WTC11 (cell line): ENCODE measurements at regions not wholly inside any gene's neighbourhood (a gene's known extent, or its start where the extent isn't known, plus 50 kb on each side); places are given as distances from the start of the nearest gene placed in this dataset.

Source experiments
- ATAC-seq: fragments of 200-7000 bp; cut with Tn5 transposase; 2 replicates; pipeline ENCODE4 v1.10.0; 2021; ENCODE audit warnings: mild to moderate bottlenecking, moderate library complexity
- CTCF ChIA-PET: fragments of 300-600 bp; sonication (Branson Sonifier 250); formaldehyde crosslinking; loops from one replicate; lab custom pipeline; 2021; ENCODE audit warnings: antibody characterized with exemption; lab: Charles Lee
- POLR2A ChIA-PET: fragments of 350-600 bp; sonication (Branson Sonifier 250); formaldehyde crosslinking; loops from one replicate; lab custom pipeline; 2021; ENCODE audit warnings: antibody characterized with exemption; lab: Charles Lee
- DNase-seq: peaks from one replicate; pipeline ENCODE4 v3.0.0; 2021; ENCODE audit warnings: low spot score
- H3K27ac Mint-ChIP-seq: 2 replicates; pipeline ENCODE4 v1.8.0; 2021; ENCODE audit warnings: mixed read lengths
- H3K27me3 Mint-ChIP-seq: 2 replicates; pipeline ENCODE4 v1.8.0; 2021; ENCODE audit warnings: low read depth, mild to moderate bottlenecking, moderate library complexity, mixed read lengths
- H3K36me3 Mint-ChIP-seq: 2 replicates; pipeline ENCODE4 v1.8.0; 2021; ENCODE audit warnings: mixed read lengths
- H3K4me1 Mint-ChIP-seq: 2 replicates; pipeline ENCODE4 v1.8.0; 2022; ENCODE audit warnings: mixed read lengths
- H3K4me3 Mint-ChIP-seq: 2 replicates; pipeline ENCODE4 v1.8.0; 2021; ENCODE audit warnings: mild to moderate bottlenecking, moderate library complexity, mixed read lengths
- H3K9me3 Mint-ChIP-seq: 2 replicates; pipeline ENCODE4 v1.8.0; 2021; ENCODE audit warnings: mixed read lengths
- ATF6 ChIP-seq: sonication (generic); formaldehyde crosslinking; IDR thresholded peaks from 2 replicates; pipeline ENCODE4 v1.8.1; 2023; ENCODE audit warnings: mild to moderate bottlenecking, missing genetic modification reagents
- CBFB ChIP-seq: sonication (generic); formaldehyde crosslinking; IDR thresholded peaks from 2 replicates; pipeline ENCODE4 v1.8.1; 2022; ENCODE audit warnings: mild to moderate bottlenecking, low read depth, missing genetic modification reagents
- CREM ChIP-seq: sonication (generic); formaldehyde crosslinking; IDR thresholded peaks from 2 replicates; pipeline ENCODE4 v1.8.1; 2022; ENCODE audit warnings: mild to moderate bottlenecking, missing genetic modification reagents, moderate library complexity
- ESRRA ChIP-seq: sonication (generic); formaldehyde crosslinking; IDR thresholded peaks from 2 replicates; pipeline ENCODE4 v1.8.1; 2022; ENCODE audit warnings: mild to moderate bottlenecking, missing genetic modification reagents, borderline replicate concordance
- FOXJ3 ChIP-seq: sonication (generic); formaldehyde crosslinking; IDR thresholded peaks from 2 replicates; pipeline ENCODE4 v1.9.0; 2021; ENCODE audit warnings: missing genetic modification reagents, mild to moderate bottlenecking, borderline replicate concordance
- FOXP1 ChIP-seq: sonication (generic); formaldehyde crosslinking; IDR thresholded peaks from 2 replicates; pipeline ENCODE4 v1.8.0; 2022; ENCODE audit warnings: missing genetic modification reagents, mild to moderate bottlenecking, moderate library complexity, borderline replicate concordance
- HMGA2 ChIP-seq: fragments of 250-450 bp; sonication (Bioruptor Pico); IDR thresholded peaks from 2 replicates; pipeline ENCODE4 v1.4.0; 2021; ENCODE audit warnings: mild to moderate bottlenecking, moderate library complexity
- HMGXB4 ChIP-seq: sonication (generic); formaldehyde crosslinking; IDR thresholded peaks from 2 replicates; pipeline ENCODE4 v1.8.1; 2023; ENCODE audit warnings: mild to moderate bottlenecking, moderate library complexity, missing genetic modification reagents
- NFATC4 ChIP-seq: fragments of 250-450 bp; sonication (Bioruptor Pico); IDR thresholded peaks from 2 replicates; pipeline ENCODE4 v1.9.0; 2021; ENCODE audit warnings: mild to moderate bottlenecking
- NFYB ChIP-seq: sonication (generic); formaldehyde crosslinking; conservative IDR thresholded peaks from 2 replicates; pipeline ENCODE4 v1.8.0; 2022; ENCODE audit warnings: low read depth, missing genetic modification reagents
- NR1H2 ChIP-seq: sonication (generic); formaldehyde crosslinking; IDR thresholded peaks from 2 replicates; pipeline ENCODE4 v1.9.0; 2021; ENCODE audit warnings: mild to moderate bottlenecking, moderate library complexity, missing genetic modification reagents
- NR2C2 ChIP-seq: sonication (generic); formaldehyde crosslinking; IDR thresholded peaks from 2 replicates; pipeline ENCODE4 v1.8.0; 2022; ENCODE audit warnings: mild to moderate bottlenecking, missing genetic modification reagents
- NR3C1 ChIP-seq: sonication (generic); formaldehyde crosslinking; conservative IDR thresholded peaks from 2 replicates; pipeline ENCODE4 v1.8.1; 2023; ENCODE audit warnings: low read depth, mild to moderate bottlenecking, missing genetic modification reagents
- PREB ChIP-seq: sonication (generic); formaldehyde crosslinking; IDR thresholded peaks from 2 replicates; pipeline ENCODE4 v1.8.1; 2022; ENCODE audit warnings: mild to moderate bottlenecking, missing genetic modification reagents, moderate library complexity, borderline replicate concordance
- STAT6 ChIP-seq: sonication (generic); formaldehyde crosslinking; conservative IDR thresholded peaks from 2 replicates; pipeline ENCODE4 v1.8.1; 2023; ENCODE audit warnings: mild to moderate bottlenecking, low read depth, missing genetic modification reagents, moderate library complexity
- TEAD1 ChIP-seq: sonication (generic); formaldehyde crosslinking; IDR thresholded peaks from 2 replicates; pipeline ENCODE4 v1.8.0; 2022; ENCODE audit warnings: mild to moderate bottlenecking, missing genetic modification reagents
- USF2 ChIP-seq: sonication (generic); formaldehyde crosslinking; IDR thresholded peaks from 2 replicates; pipeline ENCODE4 v1.8.1; 2023; ENCODE audit warnings: mild to moderate bottlenecking, missing genetic modification reagents, moderate library complexity
- ZNF281 ChIP-seq: sonication (generic); formaldehyde crosslinking; IDR thresholded peaks from 2 replicates; pipeline ENCODE4 v1.8.0; 2023; ENCODE audit warnings: mild to moderate bottlenecking, missing genetic modification reagents
- ZNF396 ChIP-seq: fragments of 250-450 bp; sonication (Bioruptor Pico); IDR thresholded peaks from 2 replicates; pipeline ENCODE4 v1.8.0; 2021; ENCODE audit warnings: mild to moderate bottlenecking, moderate library complexity, borderline replicate concordance
- ZNF532 ChIP-seq: fragments of 250-450 bp; sonication (Bioruptor Pico); IDR thresholded peaks from 2 replicates; pipeline ENCODE4 v1.9.0; 2021; ENCODE audit warnings: mild to moderate bottlenecking, borderline replicate concordance

- no peak for TF ChIP-seq ZNF281 (CRISPR knock-in tag)
- TF ChIP-seq FOXP1 (CRISPR knock-in tag), result no peak
- TF ChIP-seq HMGA2 (CRISPR knock-in tag), result no peak
- no peak for TF ChIP-seq NR3C1 (CRISPR knock-in tag)
- TF ChIP-seq FOXJ3, result no peak
- no peak for TF ChIP-seq NR2C2 (CRISPR knock-in tag)
- TF ChIP-seq ZNF532 (CRISPR knock-in tag), result no peak
- TF ChIP-seq PREB (CRISPR knock-in tag), result no peak
- no peak for TF ChIP-seq NFATC4 (CRISPR knock-in tag)
- no peak for TF ChIP-seq USF2 (CRISPR knock-in tag)
- no peak for TF ChIP-seq STAT6 (CRISPR knock-in tag)
- no peak for TF ChIP-seq ZNF396 (CRISPR knock-in tag)
- TF ChIP-seq CBFB (CRISPR knock-in tag), result no peak
These were observed 191.9 kb upstream of the PPP1R3A start (continued) for GRCh38 chr7:114110666-114111065.

GRCh38 chr7:114109721-114110120, 190.9 kb upstream of the PPP1R3A start:
- Mint-ChIP-seq H3K27ac (no peak overlapping the region), H3K4me3 (no peak overlapping the region), H3K4me1 (peaks cover 9% of the 10 kb centered on the region), H3K36me3 (no peaks in the 10 kb centered on the region), H3K9me3 (peaks cover 4% of the 10 kb centered on the region), H3K27me3 (no peaks in the 10 kb centered on the region)
- TF ChIP-seq CREM (CRISPR knock-in tag) (no peak), TEAD1 (CRISPR knock-in tag) (no peak), ATF6 (CRISPR knock-in tag) (no peak), ESRRA (CRISPR knock-in tag) (no peak), HMGXB4 (CRISPR knock-in tag) (no peak), NFYB (no peak), NR1H2 (no peak)
- ChIA-PET CTCF (no interaction called here), POLR2A (no interaction called here)
- DNase-seq (no peak), ATAC-seq (no peak)
